H9 (cell line): ENCODE measurements at regions not wholly inside any gene's neighbourhood (a gene's known extent, or its start where the extent isn't known, plus 50 kb on each side); places are given as distances from the start of the nearest gene placed in this dataset.

Experiments
- DNase-seq: peaks from one replicate; pipeline ENCODE4 v3.0.0-alpha.2; 2017
- H2AFZ ChIP-seq: one replicate; pipeline ENCODE4 v1.6.1; 2013; ENCODE audit warnings: mild to moderate bottlenecking, low read length, control low read depth, moderate library complexity
- H2AK5ac ChIP-seq: 2 replicates; pipeline ENCODE4 v1.6.1; 2013; ENCODE audit warnings: low read length, control low read depth, mixed read lengths; ENCODE audit not compliant: insufficient read length
- H2BK120ac ChIP-seq: one replicate; pipeline ENCODE4 v1.6.1; 2013; ENCODE audit warnings: low read depth, mild to moderate bottlenecking, low read length, control low read depth, inconsistent platforms; ENCODE audit not compliant: poor library complexity, severe bottlenecking
- H2BK12ac ChIP-seq: 2 replicates; pipeline ENCODE4 v1.6.1; 2013; ENCODE audit warnings: low read length, control low read depth, mixed read lengths, low read depth; ENCODE audit not compliant: insufficient read length
- H2BK15ac ChIP-seq: 2 replicates; pipeline ENCODE4 v1.6.1; 2013; ENCODE audit warnings: low read depth, low read length, control low read depth
- H2BK20ac ChIP-seq: one replicate; pipeline ENCODE4 v1.6.1; 2013; ENCODE audit warnings: low read depth, mild to moderate bottlenecking, low read length, control low read depth, inconsistent platforms; ENCODE audit not compliant: poor library complexity, severe bottlenecking
- H2BK5ac ChIP-seq: 2 replicates; pipeline ENCODE4 v1.6.1; 2013; ENCODE audit warnings: low read length, control low read depth, mixed read lengths; ENCODE audit not compliant: insufficient read length
- H3K14ac ChIP-seq: 2 replicates; pipeline ENCODE4 v1.6.1; 2013; ENCODE audit warnings: low read length, control low read depth; ENCODE audit not compliant: insufficient read depth
- H3K18ac ChIP-seq: 2 replicates; pipeline ENCODE4 v1.6.1; 2013; ENCODE audit warnings: low read depth, mild to moderate bottlenecking, mixed read lengths, low read length, control low read depth; ENCODE audit not compliant: insufficient read length
- H3K23ac ChIP-seq: 2 replicates; pipeline ENCODE4 v1.6.1; 2013; ENCODE audit warnings: low read length, control low read depth, mixed read lengths, low read depth; ENCODE audit not compliant: insufficient read length
- H3K23me2 ChIP-seq: 2 replicates; pipeline ENCODE4 v1.6.1; 2013; ENCODE audit warnings: low read depth, mild to moderate bottlenecking, mixed read lengths, low read length, control low read depth; ENCODE audit not compliant: insufficient read length, poor library complexity, severe bottlenecking
- H3K27ac ChIP-seq: 2 replicates; pipeline ENCODE4 v1.5.1; 2013; ENCODE audit warnings: low read length, control low read depth, mixed read lengths, low read depth; ENCODE audit not compliant: insufficient read length
- H3K27me3 ChIP-seq: 2 replicates; pipeline ENCODE4 v1.6.1; 2013; ENCODE audit warnings: low read length, control low read depth, inconsistent platforms; ENCODE audit not compliant: insufficient read depth
- H3K4ac ChIP-seq: 2 replicates; pipeline ENCODE4 v1.6.1; 2013; ENCODE audit warnings: low read depth, mild to moderate bottlenecking, control low read depth, inconsistent platforms, low read length, moderate library complexity
- H3K4me1 ChIP-seq: 2 replicates; pipeline ENCODE4 v1.6.1; 2013; ENCODE audit warnings: low read length, control low read depth, inconsistent platforms; ENCODE audit not compliant: insufficient read depth
- H3K4me2 ChIP-seq: 2 replicates; pipeline ENCODE4 v1.6.1; 2013; ENCODE audit warnings: low read length, control low read depth, mixed read lengths; ENCODE audit not compliant: insufficient read length, insufficient read depth
- H3K56ac ChIP-seq: 2 replicates; pipeline ENCODE4 v1.6.1; 2013; ENCODE audit warnings: low read depth, mild to moderate bottlenecking, mixed read lengths, low read length, control low read depth; ENCODE audit not compliant: insufficient read length
- H3K79me1 ChIP-seq: 2 replicates; pipeline ENCODE4 v1.6.1; 2013; ENCODE audit warnings: low read depth, mild to moderate bottlenecking, moderate library complexity, low read length, control low read depth, inconsistent platforms; ENCODE audit not compliant: insufficient read depth, poor library complexity, severe bottlenecking
- H3K79me2 ChIP-seq: 2 replicates; pipeline ENCODE4 v1.6.1; 2013; ENCODE audit warnings: low read length, control low read depth, inconsistent platforms; ENCODE audit not compliant: insufficient read depth
- H3K9ac ChIP-seq: 2 replicates; pipeline ENCODE4 v1.6.1; 2013; ENCODE audit warnings: low read length, control low read depth, mixed read lengths; ENCODE audit not compliant: insufficient read length; ENCODE audit errors: extremely low read depth
- H3K9me3 ChIP-seq: one replicate; pipeline ENCODE4 v1.6.1; 2013; ENCODE audit warnings: low read depth, low read length, inconsistent platforms; ENCODE audit not compliant: control insufficient read depth
- H3T11ph ChIP-seq: one replicate; pipeline ENCODE4 v1.6.1; 2013; ENCODE audit warnings: mild to moderate bottlenecking, low read length, control low read depth, inconsistent platforms
- H4K20me1 ChIP-seq: one replicate; pipeline ENCODE4 v1.6.1; 2013; ENCODE audit not compliant: control insufficient read depth, insufficient read length, insufficient read depth
- H4K5ac ChIP-seq: 2 replicates; pipeline ENCODE4 v1.6.1; 2013; ENCODE audit warnings: low read depth, mild to moderate bottlenecking, mixed read lengths, low read length, control low read depth; ENCODE audit not compliant: insufficient read length
- H4K8ac ChIP-seq: replicated peaks from 2 replicates; pipeline ENCODE4 v1.6.1; 2013; ENCODE audit warnings: low read length, control low read depth, mixed read lengths, low read depth; ENCODE audit not compliant: insufficient read length
- H4K91ac ChIP-seq: 2 replicates; pipeline ENCODE4 v1.6.1; 2013; ENCODE audit warnings: low read depth, mild to moderate bottlenecking, moderate library complexity, mixed read lengths, low read length, control low read depth; ENCODE audit not compliant: insufficient read length
- H3K27ac Mint-ChIP-seq, 3 experiments: 2 replicates in 2 of 3; 3 replicates in 1 of 3; pipeline ENCODE4 v1.8.0; 2020 to 2021; ENCODE audit warnings: mixed read lengths in 3 of 3, mild to moderate bottlenecking in 1 of 3, moderate library complexity in 1 of 3
- H3K27me3 Mint-ChIP-seq: 2 replicates; pipeline ENCODE4 v1.8.0; 2021; ENCODE audit warnings: low read depth, mild to moderate bottlenecking, moderate library complexity, mixed read lengths
- H3K36me3 Mint-ChIP-seq, 3 experiments: 2 replicates in 2 of 3; 3 replicates in 1 of 3; pipeline ENCODE4 v1.8.0; 2020 to 2021; ENCODE audit warnings: low read depth in 3 of 3, mixed read lengths in 3 of 3; ENCODE audit not compliant: insufficient read depth in 1 of 3
- H3K4me1 Mint-ChIP-seq, 2 experiments: 2 replicates each; pipeline ENCODE4 v1.8.0; 2020; ENCODE audit warnings: mixed read lengths in 2 of 2
- H3K4me3 Mint-ChIP-seq, 2 experiments: 2 replicates in 1 of 2; 3 replicates in 1 of 2; pipeline ENCODE4 v1.8.0; 2020 to 2021; ENCODE audit warnings: mild to moderate bottlenecking in 2 of 2, mixed read lengths in 2 of 2, moderate library complexity in 1 of 2
- H3K9me3 Mint-ChIP-seq, 2 experiments: 2 replicates in 1 of 2; 3 replicates in 1 of 2; pipeline ENCODE4 v1.8.0; 2020; ENCODE audit warnings: mild to moderate bottlenecking in 2 of 2, mixed read lengths in 2 of 2, moderate library complexity in 1 of 2
- WGBS: extraction: QIAGEN DNeasy Blood & Tissue Kit; methylation state at CpG from one replicate; pipeline ENCODE4 v1.1.7; 2013; ENCODE audit warnings: missing lambda C conversion rate, low lambda C conversion rate, mixed read lengths; ENCODE audit not compliant: insufficient read length; ENCODE audit errors: extremely low coverage; 5-methylcytosine and 5-hydroxymethylcytosine counted together
- TF ChIP-seq, protein P1 (sequence below): fragments of 200-600 bp; sonication (generic); conservative IDR thresholded peaks from 3 replicates; pipeline ENCODE4 v1.8.0; 2021; ENCODE audit warnings: antibody characterized with exemption, mild to moderate bottlenecking

DNA sequence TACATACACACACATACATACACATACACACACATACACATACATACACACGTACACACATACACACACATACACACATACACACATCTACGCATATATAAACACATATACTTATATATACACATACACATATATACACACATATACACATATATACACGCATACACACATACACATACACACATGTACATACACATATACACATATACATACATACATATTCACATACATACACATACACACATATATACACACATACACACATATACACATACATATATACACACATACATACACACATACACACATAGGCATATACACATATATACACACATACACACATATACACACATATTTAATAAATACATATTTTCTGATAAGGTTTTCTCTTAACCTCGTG lies 324.0 kb downstream of the RPS6KC1 start:
- H3K4me3 Mint-ChIP-seq: no peak overlapping the region
- H3K9me3 ChIP-seq: no peaks in the 10 kb centered on the region
- H3K79me2 ChIP-seq: no peaks in the 10 kb centered on the region
- H3K9me3 Mint-ChIP-seq: peaks cover 0 to 2% of the 10 kb centered on the region in 2 experiments; a peak in 1 of 5 replicates
- no peak overlapping the region for H3K27ac ChIP-seq
- peaks cover 23 to 25% of the 10 kb centered on the region in 2 experiments for H3K4me1 Mint-ChIP-seq
- no peak overlapping the region for H2BK15ac ChIP-seq
- H3K9ac ChIP-seq: no peak overlapping the region
- no peak overlapping the region for H2BK5ac ChIP-seq
- H3K27ac Mint-ChIP-seq: no peak overlapping the region
- no peak overlapping the region for H3K18ac ChIP-seq
- no peak overlapping the region for H2AK5ac ChIP-seq
- no peak overlapping the region for H3K4me2 ChIP-seq
- no peak overlapping the region for H4K8ac ChIP-seq
- no peak overlapping the region for H2BK20ac ChIP-seq
- no peak overlapping the region for H3K56ac ChIP-seq
- 98% methylated on average over 3 of the region's 4 CpGs for WGBS
- no peaks in the 10 kb centered on the region for H3K79me1 ChIP-seq
- H2BK120ac ChIP-seq: no peak overlapping the region
- H4K20me1 ChIP-seq: no peaks in the 10 kb centered on the region
- H3K4ac ChIP-seq: no peak overlapping the region
- H3K23ac ChIP-seq: no peak overlapping the region
- H3K27me3 Mint-ChIP-seq: no peaks in the 10 kb centered on the region
- H3T11ph ChIP-seq: no peak overlapping the region
- H3K36me3 Mint-ChIP-seq: no peaks in the 10 kb centered on the region
- H4K91ac ChIP-seq: no peak overlapping the region
- no peak overlapping the region for H2AFZ ChIP-seq
- DNase-seq: no peak
- no peak overlapping the region for H4K5ac ChIP-seq
- TF ChIP-seq, protein P1, sequence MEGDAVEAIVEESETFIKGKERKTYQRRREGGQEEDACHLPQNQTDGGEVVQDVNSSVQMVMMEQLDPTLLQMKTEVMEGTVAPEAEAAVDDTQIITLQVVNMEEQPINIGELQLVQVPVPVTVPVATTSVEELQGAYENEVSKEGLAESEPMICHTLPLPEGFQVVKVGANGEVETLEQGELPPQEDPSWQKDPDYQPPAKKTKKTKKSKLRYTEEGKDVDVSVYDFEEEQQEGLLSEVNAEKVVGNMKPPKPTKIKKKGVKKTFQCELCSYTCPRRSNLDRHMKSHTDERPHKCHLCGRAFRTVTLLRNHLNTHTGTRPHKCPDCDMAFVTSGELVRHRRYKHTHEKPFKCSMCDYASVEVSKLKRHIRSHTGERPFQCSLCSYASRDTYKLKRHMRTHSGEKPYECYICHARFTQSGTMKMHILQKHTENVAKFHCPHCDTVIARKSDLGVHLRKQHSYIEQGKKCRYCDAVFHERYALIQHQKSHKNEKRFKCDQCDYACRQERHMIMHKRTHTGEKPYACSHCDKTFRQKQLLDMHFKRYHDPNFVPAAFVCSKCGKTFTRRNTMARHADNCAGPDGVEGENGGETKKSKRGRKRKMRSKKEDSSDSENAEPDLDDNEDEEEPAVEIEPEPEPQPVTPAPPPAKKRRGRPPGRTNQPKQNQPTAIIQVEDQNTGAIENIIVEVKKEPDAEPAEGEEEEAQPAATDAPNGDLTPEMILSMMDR: no peak
- H3K23me2 ChIP-seq: no peaks in the 10 kb centered on the region
- H3K27me3 ChIP-seq: no peaks in the 10 kb centered on the region
- H3K14ac ChIP-seq: no peak overlapping the region
- peaks cover 6% of the 10 kb centered on the region; the same call in 1 of the 2 replicates for H3K4me1 ChIP-seq
- H2BK12ac ChIP-seq: no peak overlapping the region
